Brain microvascular endothelial cell (primary cell): ENCODE measurements at regions not wholly inside any gene's neighbourhood (a gene's known extent, or its start where the extent isn't known, plus 50 kb on each side); places are given as distances from the start of the nearest gene placed in this dataset.
"Not testable (repeated sequence)": the region's sequence is repeated elsewhere in the genome, so short reads cannot be mapped to it uniquely, and the experiment has no call there.

Experiments used
- DNase-seq: peaks from one replicate; pipeline ENCODE4 v3.0.0-alpha.2; 2020
- H3K27ac ChIP-seq: fragments of 250-450 bp; sonication (Bioruptor Pico); 2 replicates; pipeline ENCODE4 v1.5.1; 2020; ENCODE audit warnings: mild to moderate bottlenecking, moderate library complexity
- H3K27me3 ChIP-seq: fragments of 250-450 bp; sonication (Bioruptor Pico); replicated peaks from 2 replicates; pipeline ENCODE4 v1.5.1; 2020; ENCODE audit warnings: mild to moderate bottlenecking
- H3K36me3 ChIP-seq: fragments of 250-450 bp; sonication (Bioruptor Pico); replicated peaks from 2 replicates; pipeline ENCODE4 v1.5.1; 2020; ENCODE audit warnings: mild to moderate bottlenecking
- H3K4me3 ChIP-seq: 2 replicates; pipeline ENCODE4 v1.5.1; 2011; ENCODE audit warnings: low read depth, mild to moderate bottlenecking, control low read depth, low read length, moderate library complexity
- in situ Hi-C: cut with HindIII; loops from 2 replicates; pipeline ENCODE4 v1.10.0; 2017; ENCODE audit warnings: low sequenced_read_pairs, low pct_ligation_motif_present
- TF ChIP-seq, protein P1 (sequence below): IDR thresholded peaks from 2 replicates; pipeline ENCODE4 v1.5.1; 2011; ENCODE audit warnings: low read depth, mild to moderate bottlenecking, moderate library complexity, low read length, control low read depth, inconsistent platforms; ENCODE audit errors: missing control alignments

DNA sequence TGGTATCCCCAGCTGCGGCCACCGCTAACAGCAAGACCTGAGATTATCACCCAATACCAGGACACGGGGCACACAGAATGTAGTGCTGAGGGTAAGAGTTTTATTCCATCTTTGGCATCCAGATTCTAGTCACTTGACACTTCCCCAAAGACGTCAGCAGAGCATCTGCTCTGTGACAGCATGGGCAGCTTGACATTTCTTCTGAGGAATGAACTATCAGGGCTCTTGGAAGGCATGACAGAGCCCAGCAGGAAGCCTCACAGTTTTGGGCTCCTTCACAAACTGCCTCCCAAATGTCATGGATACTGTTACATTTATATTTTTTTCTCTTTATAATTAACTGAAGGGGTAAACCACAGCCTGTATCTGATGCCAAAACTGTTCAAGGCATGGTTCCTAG lies 1010.7 kb downstream of the TDRD15 start:
- Histone ChIP-seq H3K27ac (no peak overlapping the region), H3K27me3 (no peaks in the 10 kb centered on the region), H3K4me3 (no peak overlapping the region), H3K36me3 (no peaks in the 10 kb centered on the region)
- TF ChIP-seq, protein P1, sequence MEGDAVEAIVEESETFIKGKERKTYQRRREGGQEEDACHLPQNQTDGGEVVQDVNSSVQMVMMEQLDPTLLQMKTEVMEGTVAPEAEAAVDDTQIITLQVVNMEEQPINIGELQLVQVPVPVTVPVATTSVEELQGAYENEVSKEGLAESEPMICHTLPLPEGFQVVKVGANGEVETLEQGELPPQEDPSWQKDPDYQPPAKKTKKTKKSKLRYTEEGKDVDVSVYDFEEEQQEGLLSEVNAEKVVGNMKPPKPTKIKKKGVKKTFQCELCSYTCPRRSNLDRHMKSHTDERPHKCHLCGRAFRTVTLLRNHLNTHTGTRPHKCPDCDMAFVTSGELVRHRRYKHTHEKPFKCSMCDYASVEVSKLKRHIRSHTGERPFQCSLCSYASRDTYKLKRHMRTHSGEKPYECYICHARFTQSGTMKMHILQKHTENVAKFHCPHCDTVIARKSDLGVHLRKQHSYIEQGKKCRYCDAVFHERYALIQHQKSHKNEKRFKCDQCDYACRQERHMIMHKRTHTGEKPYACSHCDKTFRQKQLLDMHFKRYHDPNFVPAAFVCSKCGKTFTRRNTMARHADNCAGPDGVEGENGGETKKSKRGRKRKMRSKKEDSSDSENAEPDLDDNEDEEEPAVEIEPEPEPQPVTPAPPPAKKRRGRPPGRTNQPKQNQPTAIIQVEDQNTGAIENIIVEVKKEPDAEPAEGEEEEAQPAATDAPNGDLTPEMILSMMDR = no peak
- in situ Hi-C loops = no loop called here
- no peak for DNase-seq

GRCh38 chr2:22136446-22136845 lies 1012.7 kb downstream of the TDRD15 start:
- DNase-seq = no peak
- Histone ChIP-seq H3K36me3 (no peaks in the 10 kb centered on the region), H3K27me3 (no peaks in the 10 kb centered on the region), H3K4me3 (no peak overlapping the region), H3K27ac (no peak overlapping the region)
- TF ChIP-seq, protein P1 = no peak
- in situ Hi-C loops = no loop called here

DNA sequence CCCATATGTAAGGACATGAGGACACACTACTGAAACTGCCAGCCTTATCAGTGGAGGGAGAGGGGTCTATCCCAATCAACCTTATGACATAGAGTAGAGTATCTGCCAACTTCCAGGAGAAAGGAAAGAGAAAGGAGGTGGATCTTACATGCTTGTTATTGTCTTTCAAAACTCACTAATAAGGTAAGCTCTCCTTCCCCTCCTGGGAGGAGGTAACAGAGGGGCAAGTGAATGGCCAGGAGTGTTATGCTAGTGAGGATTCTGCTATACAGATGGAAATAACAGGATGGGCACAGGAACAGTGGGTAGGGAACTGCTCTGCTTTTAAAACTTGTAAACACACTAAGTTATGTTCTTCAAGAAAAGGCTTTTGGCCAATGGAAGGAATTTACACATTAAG lies 1020.1 kb downstream of the TDRD15 start:
- Histone ChIP-seq H3K27ac (no peak overlapping the region), H3K27me3 (no peaks in the 10 kb centered on the region), H3K4me3 (no peak overlapping the region), H3K36me3 (no peaks in the 10 kb centered on the region)
- DNase-seq = no peak
- in situ Hi-C loops = no loop called here
- TF ChIP-seq, protein P1 = no peak

GRCh38 chr2:22153931-22154613 lies 1030.3 kb downstream of the TDRD15 start:
- Histone ChIP-seq H3K4me3 (no peak overlapping the region), H3K36me3 (no peaks in the 10 kb centered on the region), H3K27me3 (no peaks in the 10 kb centered on the region), H3K27ac (no peak overlapping the region)
- in situ Hi-C loops = no loop called here
- TF ChIP-seq, protein P1 = no peak
- DNase-seq = no peak

- H3K27ac ChIP-seq, H3K4me3 ChIP-seq, H3K36me3 ChIP-seq, in situ Hi-C loops, H3K27me3 ChIP-seq, DNase-seq: not testable (repeated sequence)
Measured at GRCh38 chr2:22156661-22157060, 1032.9 kb downstream of the TDRD15 start.

DNA sequence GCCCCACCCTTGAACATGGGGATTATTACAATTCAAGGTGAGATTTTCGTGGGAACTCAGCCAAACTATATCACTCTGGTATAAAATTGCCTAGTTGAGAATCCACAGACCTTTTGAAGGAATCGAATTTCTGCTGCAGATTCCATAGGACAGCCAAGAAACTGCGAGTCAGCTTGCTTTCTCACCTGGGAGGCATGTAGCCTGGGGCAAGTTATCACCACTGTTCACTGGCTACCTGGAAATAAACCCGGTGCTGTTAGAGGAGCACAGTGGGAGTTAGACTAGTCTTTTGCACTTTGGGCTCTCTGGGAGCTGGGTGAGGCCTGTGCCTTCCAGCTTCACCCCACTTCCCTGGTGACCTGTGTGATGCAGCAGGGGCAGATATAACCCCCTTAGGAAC lies 1043.5 kb downstream of the TDRD15 start:
- in situ Hi-C loops = no loop called here
- no peak for DNase-seq
- no peak overlapping the region for H3K27ac ChIP-seq

More for the DNA sequence above, 1043.5 kb downstream of the TDRD15 start:
- no peaks in the 10 kb centered on the region for H3K36me3 ChIP-seq
- H3K27me3 ChIP-seq = no peaks in the 10 kb centered on the region
- H3K4me3 ChIP-seq = no peak overlapping the region
- TF ChIP-seq, protein P1 = no peak
